ENCODE measurements at regions not wholly inside any gene's neighbourhood (a gene's known extent, or its start where the extent isn't known, plus 50 kb on each side); places are given as distances from the start of the nearest gene placed in this dataset.

GRCh38 chr5:20213803-20214202, 225.8 kb upstream of the CDH18 start:
- no peak for TF ChIP-seq EZH2 (IDR thresholded peaks at IDR 0.05; ENCODE audit: low read length, unreplicated experiment)
- no peak for TF ChIP-seq CTCF (conservative IDR thresholded peaks at IDR 0.05; ENCODE audit: low read depth, low read length)
